Midbrain (tissue), 1 donor: ENCODE measurements at regions not wholly inside any gene's neighbourhood (a gene's known extent, or its start where the extent isn't known, plus 50 kb on each side); places are given as distances from the start of the nearest gene placed in this dataset.

Source experiments
- DNase-seq: peaks from one replicate; lab custom pipeline; 2025; lab: John Stamatoyannopoulos, UW

GRCh38 chr1:208785629-208786028 is 541.4 kb upstream of the PLXNA2 start:
- DNase-seq, result no peak

- DNase-seq, result no peak
Measured at GRCh38 chr1:208787219-208787618, 543.0 kb upstream of the PLXNA2 start.

GRCh38 chr1:208788013-208788540 is 543.9 kb upstream of the PLXNA2 start:
- no peak for DNase-seq

GRCh38 chr1:208791456-208791855 is 547.3 kb upstream of the PLXNA2 start:
- DNase-seq, result no peak

- DNase-seq, result no peak
Measured at GRCh38 chr1:208793861-208794345, 549.7 kb upstream of the PLXNA2 start.

- no peak for DNase-seq
Measured at GRCh38 chr1:208799186-208799585, 555.0 kb upstream of the PLXNA2 start.

- no peak for DNase-seq
Measured at GRCh38 chr1:208803011-208803811, 559.0 kb upstream of the PLXNA2 start.

- DNase-seq, result no peak
Measured at GRCh38 chr1:208807446-208808127, 563.4 kb upstream of the PLXNA2 start.

GRCh38 chr1:208808301-208808700 is 564.1 kb upstream of the PLXNA2 start:
- no peak for DNase-seq

GRCh38 chr1:208809876-208810275 is 565.7 kb upstream of the PLXNA2 start:
- DNase-seq, result no peak

- DNase-seq, result no peak
Measured at GRCh38 chr1:208818770-208819445, 574.7 kb upstream of the PLXNA2 start.

GRCh38 chr1:208820580-208821212 is 576.5 kb upstream of the PLXNA2 start:
- DNase-seq, result no peak

GRCh38 chr1:208821939-208822338 is 577.8 kb upstream of the PLXNA2 start:
- DNase-seq, result no peak

- DNase-seq, result no peak
Measured at GRCh38 chr1:208825300-208825699, 581.1 kb upstream of the PLXNA2 start.

- no peak for DNase-seq
Measured at GRCh38 chr1:208829595-208829994, 585.4 kb upstream of the PLXNA2 start.

- DNase-seq, result no peak
Measured at GRCh38 chr1:208834381-208835096, 590.4 kb upstream of the PLXNA2 start.

GRCh38 chr1:208835097-208835463 is 590.9 kb upstream of the PLXNA2 start:
- DNase-seq, result no peak

- DNase-seq, result no peak
Measured at GRCh38 chr1:208835781-208836180, 591.6 kb upstream of the PLXNA2 start.

GRCh38 chr1:208837242-208837641 is 593.1 kb upstream of the PLXNA2 start:
- DNase-seq, result no peak

GRCh38 chr1:208841436-208841835 is 597.3 kb upstream of the PLXNA2 start:
- no peak for DNase-seq

- no peak for DNase-seq
Measured at GRCh38 chr1:208842451-208842850, 598.3 kb upstream of the PLXNA2 start.
